ENCODE measurements at regions not wholly inside any gene's neighbourhood (a gene's known extent, or its start where the extent isn't known, plus 50 kb on each side); places are given as distances from the start of the nearest gene placed in this dataset.

GRCh38 chr3:150023239-150023636 lies 52.5 kb upstream of the PFN2 start:
- TF ChIP-seq CTCF (IDR thresholded peaks at IDR 0.05) (no peak), EZH2 (IDR thresholded peaks at IDR 0.05; ENCODE audit: borderline replicate concordance, insufficient read depth, low read depth, low read length, poor library complexity, severe bottlenecking) (no peak)
